ENCODE measurements at regions not wholly inside any gene's neighbourhood (a gene's known extent, or its start where the extent isn't known, plus 50 kb on each side); places are given as distances from the start of the nearest gene placed in this dataset.

- DNase-seq (ENCODE audit: insufficient read length, low spot score) (no peak), FAIRE-seq (no peak)
- TF ChIP-seq POLR2AphosphoS5 (IDR thresholded peaks at IDR 0.05; ENCODE audit: low read depth, low read length) = no peak
- TF ChIP-seq POLR2A (IDR thresholded peaks at IDR 0.05; ENCODE audit: low read depth, low read length) = no peak
- TF ChIP-seq TAF1 (IDR thresholded peaks at IDR 0.05; ENCODE audit: low read depth, low read length) = no peak
- no peak for TF ChIP-seq SPI1 (IDR thresholded peaks at IDR 0.05; ENCODE audit: low read depth, low read length)
- no peak for TF ChIP-seq PAX5 (IDR thresholded peaks at IDR 0.05; ENCODE audit: insufficient read depth, low read length, severe bottlenecking)
- no peak for TF ChIP-seq POU2F2 (IDR thresholded peaks at IDR 0.05; ENCODE audit: low read depth, low read length)
Measured at GRCh38 chr1:38376577-38376976, 330.0 kb upstream of the POU3F1 start.

GRCh38 chr1:38375035-38375434, 328.4 kb upstream of the POU3F1 start:
- DNase-seq (ENCODE audit: insufficient read length, low spot score) (no peak), FAIRE-seq (no peak)
- TF ChIP-seq PAX5 (IDR thresholded peaks at IDR 0.05; ENCODE audit: insufficient read depth, low read length, severe bottlenecking) (no peak), SPI1 (IDR thresholded peaks at IDR 0.05; ENCODE audit: low read depth, low read length) (no peak), TAF1 (IDR thresholded peaks at IDR 0.05; ENCODE audit: low read depth, low read length) (no peak), POU2F2 (IDR thresholded peaks at IDR 0.05; ENCODE audit: low read depth, low read length) (no peak), POLR2A (IDR thresholded peaks at IDR 0.05; ENCODE audit: low read depth, low read length) (no peak), POLR2AphosphoS5 (IDR thresholded peaks at IDR 0.05; ENCODE audit: low read depth, low read length) (no peak)

- no peak for DNase-seq (ENCODE audit: insufficient read length, low spot score)
- no peak for FAIRE-seq
- no peak for TF ChIP-seq POLR2AphosphoS5 (IDR thresholded peaks at IDR 0.05; ENCODE audit: low read depth, low read length)
- no peak for TF ChIP-seq POLR2A (IDR thresholded peaks at IDR 0.05; ENCODE audit: low read depth, low read length)
- no peak for TF ChIP-seq TAF1 (IDR thresholded peaks at IDR 0.05; ENCODE audit: low read depth, low read length)
- TF ChIP-seq PAX5 (IDR thresholded peaks at IDR 0.05; ENCODE audit: insufficient read depth, low read length, severe bottlenecking) = no peak
- no peak for TF ChIP-seq POU2F2 (IDR thresholded peaks at IDR 0.05; ENCODE audit: low read depth, low read length)
- TF ChIP-seq SPI1 (IDR thresholded peaks at IDR 0.05; ENCODE audit: low read depth, low read length) = no peak
Measured at GRCh38 chr1:38371505-38371844, 324.9 kb upstream of the POU3F1 start.

- TF ChIP-seq TAF1 (IDR thresholded peaks at IDR 0.05; ENCODE audit: low read depth, low read length) (no peak), POLR2AphosphoS5 (IDR thresholded peaks at IDR 0.05; ENCODE audit: low read depth, low read length) (no peak), PAX5 (IDR thresholded peaks at IDR 0.05; ENCODE audit: insufficient read depth, low read length, severe bottlenecking) (no peak), POLR2A (IDR thresholded peaks at IDR 0.05; ENCODE audit: low read depth, low read length) (no peak), SPI1 (IDR thresholded peaks at IDR 0.05; ENCODE audit: low read depth, low read length) (no peak), POU2F2 (IDR thresholded peaks at IDR 0.05; ENCODE audit: low read depth, low read length) (no peak)
- FAIRE-seq = no peak
- DNase-seq (ENCODE audit: insufficient read length, low spot score) = no peak
Measured at GRCh38 chr1:38370716-38371504, 324.3 kb upstream of the POU3F1 start.

- no peak for DNase-seq (ENCODE audit: insufficient read length, low spot score)
Measured at GRCh38 chr1:38365242-38365641, 318.6 kb upstream of the POU3F1 start.

GRCh38 chr1:38361566-38361965, 315.0 kb upstream of the POU3F1 start:
- TF ChIP-seq POLR2A (IDR thresholded peaks at IDR 0.05; ENCODE audit: low read depth, low read length) (no peak), SPI1 (IDR thresholded peaks at IDR 0.05; ENCODE audit: low read depth, low read length) (no peak), POU2F2 (IDR thresholded peaks at IDR 0.05; ENCODE audit: low read depth, low read length) (no peak), PAX5 (IDR thresholded peaks at IDR 0.05; ENCODE audit: insufficient read depth, low read length, severe bottlenecking) (no peak)
- DNase-seq (ENCODE audit: insufficient read length, low spot score) = no peak

More at GRCh38 chr1:38365242-38365641, 318.6 kb upstream of the POU3F1 start:
- TF ChIP-seq POLR2A (IDR thresholded peaks at IDR 0.05; ENCODE audit: low read depth, low read length) = no peak
- TF ChIP-seq POLR2AphosphoS5 (IDR thresholded peaks at IDR 0.05; ENCODE audit: low read depth, low read length) = no peak
- no peak for TF ChIP-seq PAX5 (IDR thresholded peaks at IDR 0.05; ENCODE audit: insufficient read depth, low read length, severe bottlenecking)
- TF ChIP-seq SPI1 (IDR thresholded peaks at IDR 0.05; ENCODE audit: low read depth, low read length) = no peak
- no peak for TF ChIP-seq TAF1 (IDR thresholded peaks at IDR 0.05; ENCODE audit: low read depth, low read length)
- no peak for TF ChIP-seq POU2F2 (IDR thresholded peaks at IDR 0.05; ENCODE audit: low read depth, low read length)
- FAIRE-seq = no peak

GRCh38 chr1:38360807-38361206, 314.2 kb upstream of the POU3F1 start:
- no peak for DNase-seq (ENCODE audit: insufficient read length, low spot score)
- TF ChIP-seq POLR2A (IDR thresholded peaks at IDR 0.05; ENCODE audit: low read depth, low read length) (no peak), PAX5 (IDR thresholded peaks at IDR 0.05; ENCODE audit: insufficient read depth, low read length, severe bottlenecking) (no peak), POU2F2 (IDR thresholded peaks at IDR 0.05; ENCODE audit: low read depth, low read length) (no peak), TAF1 (IDR thresholded peaks at IDR 0.05; ENCODE audit: low read depth, low read length) (no peak), POLR2AphosphoS5 (IDR thresholded peaks at IDR 0.05; ENCODE audit: low read depth, low read length) (no peak), SPI1 (IDR thresholded peaks at IDR 0.05; ENCODE audit: low read depth, low read length) (no peak)
- no peak for FAIRE-seq

More at GRCh38 chr1:38361566-38361965, 315.0 kb upstream of the POU3F1 start:
- FAIRE-seq = no peak

- TF ChIP-seq SPI1 (IDR thresholded peaks at IDR 0.05; ENCODE audit: low read depth, low read length) (no peak), TAF1 (IDR thresholded peaks at IDR 0.05; ENCODE audit: low read depth, low read length) (no peak), POLR2AphosphoS5 (IDR thresholded peaks at IDR 0.05; ENCODE audit: low read depth, low read length) (no peak)
- FAIRE-seq = no peak
- DNase-seq (ENCODE audit: insufficient read length, low spot score) = no peak
Measured at GRCh38 chr1:38353956-38354355, 307.4 kb upstream of the POU3F1 start.

- TF ChIP-seq POLR2AphosphoS5 (IDR thresholded peaks at IDR 0.05; ENCODE audit: low read depth, low read length) (no peak), SPI1 (IDR thresholded peaks at IDR 0.05; ENCODE audit: low read depth, low read length) (no peak), TAF1 (IDR thresholded peaks at IDR 0.05; ENCODE audit: low read depth, low read length) (no peak), POLR2A (IDR thresholded peaks at IDR 0.05; ENCODE audit: low read depth, low read length) (no peak), PAX5 (IDR thresholded peaks at IDR 0.05; ENCODE audit: insufficient read depth, low read length, severe bottlenecking) (no peak), POU2F2 (IDR thresholded peaks at IDR 0.05; ENCODE audit: low read depth, low read length) (no peak)
- DNase-seq (ENCODE audit: insufficient read length, low spot score) = no peak
- FAIRE-seq = no peak
Measured at GRCh38 chr1:38352869-38353268, 306.3 kb upstream of the POU3F1 start.

Data from GM12891 (cell line).